LNCAP (cell line): ENCODE measurements at regions not wholly inside any gene's neighbourhood (a gene's known extent, or its start where the extent isn't known, plus 50 kb on each side); places are given as distances from the start of the nearest gene placed in this dataset.

Experiments used
- CTCF ChIP-seq: fragments of 450-650 bp; IDR thresholded peaks from 2 replicates; pipeline ENCODE4 v1.5.1; 2017; ENCODE audit warnings: mild to moderate bottlenecking

- no peak for TF ChIP-seq CTCF
Measured at GRCh38 chr5:2403296-2403695, 348.2 kb downstream of the IRX2 start.

GRCh38 chr5:2399804-2400203 lies 351.7 kb downstream of the IRX2 start:
- TF ChIP-seq CTCF: no peak

GRCh38 chr5:2399096-2399495 lies 352.4 kb downstream of the IRX2 start:
- no peak for TF ChIP-seq CTCF

- TF ChIP-seq CTCF: no peak
Measured at GRCh38 chr5:2393556-2393955, 357.9 kb downstream of the IRX2 start.

- TF ChIP-seq CTCF: no peak
Measured at GRCh38 chr5:2391566-2391965, 359.9 kb downstream of the IRX2 start.

- TF ChIP-seq CTCF: no peak
Measured at GRCh38 chr5:2391021-2391420, 360.5 kb downstream of the IRX2 start.

- no peak for TF ChIP-seq CTCF
Measured at GRCh38 chr5:2388571-2388970, 362.9 kb downstream of the IRX2 start.

- TF ChIP-seq CTCF: no peak
Measured at GRCh38 chr5:2387634-2388325, 363.7 kb downstream of the IRX2 start.
